Fibroblast of lung (primary cell): ENCODE measurements at regions not wholly inside any gene's neighbourhood (a gene's known extent, or its start where the extent isn't known, plus 50 kb on each side); places are given as distances from the start of the nearest gene placed in this dataset.

Source experiments
- DNase-seq, 2 donors: peaks; one replicate each; pipeline versions ENCODE4 v3.0.0 to v3.0.0-alpha.2; 2010; ENCODE audit warnings: low read depth in 2 of 2
- H2AFZ ChIP-seq: 2 replicates; pipeline ENCODE4 v1.5.1; 2012; ENCODE audit warnings: low read length, control low read depth, inconsistent platforms
- H3K27ac ChIP-seq: 2 replicates; pipeline ENCODE4 v1.5.1; 2011; ENCODE audit warnings: low read length, control low read depth; ENCODE audit not compliant: insufficient read depth
- H3K27me3 ChIP-seq: 2 replicates; pipeline ENCODE4 v1.5.1; 2011; ENCODE audit warnings: mild to moderate bottlenecking, low read length; ENCODE audit not compliant: control insufficient read depth, insufficient read depth
- H3K36me3 ChIP-seq: 2 replicates; pipeline ENCODE4 v1.5.1; 2011; ENCODE audit warnings: low read length; ENCODE audit not compliant: control insufficient read depth, insufficient read depth
- H3K4me1 ChIP-seq: 2 replicates; pipeline ENCODE4 v1.5.1; 2011; ENCODE audit warnings: low read length; ENCODE audit not compliant: control insufficient read depth, insufficient read depth; ENCODE audit errors: extremely low read depth
- H3K4me2 ChIP-seq: 2 replicates; pipeline ENCODE4 v1.5.1; 2011; ENCODE audit warnings: low read length, control low read depth; ENCODE audit not compliant: insufficient read depth; ENCODE audit errors: extremely low read depth
- H3K4me3 ChIP-seq, 4 experiments: fragments of 200-600 bp in 1 of 4; sonication (generic) in 1 of 4; replicated peaks in 1 of 4; 2 replicates each; pipeline ENCODE4 v1.5.1; 2011 to 2016; ENCODE audit warnings: low read length in 4 of 4, low read depth in 3 of 4, mild to moderate bottlenecking in 3 of 4, control low read depth in 2 of 4, inconsistent platforms in 1 of 4, mixed read lengths in 1 of 4; ENCODE audit not compliant: insufficient read depth in 1 of 4; ENCODE audit errors: control extremely low read depth in 1 of 4
- H3K79me2 ChIP-seq: 2 replicates; pipeline ENCODE4 v1.5.1; 2012; ENCODE audit warnings: mild to moderate bottlenecking, low read length, inconsistent platforms; ENCODE audit not compliant: control insufficient read depth, insufficient read depth
- H3K9ac ChIP-seq: 2 replicates; pipeline ENCODE4 v1.5.1; 2011; ENCODE audit warnings: mild to moderate bottlenecking, low read length, control low read depth; ENCODE audit not compliant: insufficient read depth
- H3K9me3 ChIP-seq: 2 replicates; pipeline ENCODE4 v1.5.1; 2012; ENCODE audit warnings: low read depth, low read length; ENCODE audit not compliant: control insufficient read depth, insufficient read depth
- H4K20me1 ChIP-seq: 2 replicates; pipeline ENCODE4 v1.5.1; 2011; ENCODE audit warnings: low read length; ENCODE audit not compliant: control insufficient read depth, insufficient read depth; ENCODE audit errors: extremely low read depth
- EZH2 ChIP-seq: IDR thresholded peaks from 2 replicates; pipeline ENCODE4 v1.5.1; 2012; ENCODE audit warnings: low read length, control low read depth, mild to moderate bottlenecking; ENCODE audit errors: missing control alignments
- TF ChIP-seq, protein P1 (sequence below), 2 donors: IDR thresholded peaks in 1 of 2; conservative IDR thresholded peaks in 1 of 2; 1 replicate in 1 of 2; 2 replicates in 1 of 2; pipeline ENCODE4 v1.5.1; 2011 to 2012; ENCODE audit warnings: low read length in 2 of 2, control low read depth in 1 of 2, inconsistent platforms in 1 of 2, low read depth in 1 of 2, mild to moderate bottlenecking in 1 of 2

DNA sequence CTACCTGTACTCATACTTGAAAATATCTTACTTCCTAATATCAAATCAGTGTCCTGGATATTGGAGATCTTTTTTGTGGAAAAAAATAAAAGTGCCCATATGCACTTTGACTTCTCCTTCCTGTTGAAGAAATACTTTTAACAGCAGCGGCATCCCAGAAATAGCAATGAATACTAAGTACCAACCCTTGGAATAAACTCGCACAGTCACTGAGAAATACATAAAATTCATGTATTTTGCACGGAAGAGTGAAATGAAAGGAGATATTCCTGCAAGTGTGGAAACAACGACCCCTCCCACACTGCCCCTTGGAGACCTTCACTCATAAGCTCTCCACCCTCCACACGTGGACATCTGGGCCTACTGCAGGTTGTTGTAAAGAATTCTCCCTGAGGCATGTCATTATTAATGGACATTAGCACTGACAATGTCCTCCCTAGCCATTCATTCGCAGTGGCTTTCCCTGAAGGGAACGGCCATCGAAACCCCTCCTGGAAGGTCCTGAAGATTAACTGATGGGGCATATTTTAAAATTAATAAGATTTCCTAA, 407.6 kb upstream of the PFKP start:
- Histone ChIP-seq H2AFZ (no peak overlapping the region), H3K4me3 (no peak overlapping the region), H3K27me3 (no peaks in the 10 kb centered on the region), H3K9ac (no peak overlapping the region), H4K20me1 (no peaks in the 10 kb centered on the region), H3K79me2 (no peaks in the 10 kb centered on the region), H3K9me3 (no peaks in the 10 kb centered on the region), H3K36me3 (no peaks in the 10 kb centered on the region), H3K4me2 (no peak overlapping the region), H3K4me1 (no peaks in the 10 kb centered on the region), H3K27ac (no peak overlapping the region)
- no peak for TF ChIP-seq EZH2
- TF ChIP-seq, protein P1, sequence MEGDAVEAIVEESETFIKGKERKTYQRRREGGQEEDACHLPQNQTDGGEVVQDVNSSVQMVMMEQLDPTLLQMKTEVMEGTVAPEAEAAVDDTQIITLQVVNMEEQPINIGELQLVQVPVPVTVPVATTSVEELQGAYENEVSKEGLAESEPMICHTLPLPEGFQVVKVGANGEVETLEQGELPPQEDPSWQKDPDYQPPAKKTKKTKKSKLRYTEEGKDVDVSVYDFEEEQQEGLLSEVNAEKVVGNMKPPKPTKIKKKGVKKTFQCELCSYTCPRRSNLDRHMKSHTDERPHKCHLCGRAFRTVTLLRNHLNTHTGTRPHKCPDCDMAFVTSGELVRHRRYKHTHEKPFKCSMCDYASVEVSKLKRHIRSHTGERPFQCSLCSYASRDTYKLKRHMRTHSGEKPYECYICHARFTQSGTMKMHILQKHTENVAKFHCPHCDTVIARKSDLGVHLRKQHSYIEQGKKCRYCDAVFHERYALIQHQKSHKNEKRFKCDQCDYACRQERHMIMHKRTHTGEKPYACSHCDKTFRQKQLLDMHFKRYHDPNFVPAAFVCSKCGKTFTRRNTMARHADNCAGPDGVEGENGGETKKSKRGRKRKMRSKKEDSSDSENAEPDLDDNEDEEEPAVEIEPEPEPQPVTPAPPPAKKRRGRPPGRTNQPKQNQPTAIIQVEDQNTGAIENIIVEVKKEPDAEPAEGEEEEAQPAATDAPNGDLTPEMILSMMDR (conservative IDR thresholded peaks at IDR 0.05 in 1 of 2, IDR thresholded peaks at IDR 0.05 in 1 of 2; ENCODE audit: low read depth in 1 of 2, low read length in 2 of 2), result no peak
- no peak for DNase-seq

DNA sequence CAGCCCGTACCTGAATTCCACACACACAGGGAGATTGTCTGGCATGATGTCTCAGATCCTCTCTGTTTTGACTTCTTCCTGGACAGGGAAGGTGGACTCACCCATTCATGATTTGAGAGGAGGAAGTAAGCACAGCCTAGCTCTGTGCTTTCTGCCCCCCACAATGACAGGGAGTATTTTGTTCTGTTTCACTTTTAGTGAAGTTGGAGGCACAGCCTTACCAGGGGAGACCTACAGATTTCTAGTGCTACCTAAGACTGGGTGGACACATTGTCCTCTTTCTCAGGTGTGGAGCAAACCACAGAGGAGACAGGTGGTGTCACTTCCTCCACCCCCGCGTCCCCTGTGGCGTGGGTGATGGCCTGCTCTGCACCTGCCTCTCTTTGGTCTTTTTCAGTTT, 408.6 kb upstream of the PFKP start:
- Histone ChIP-seq H3K4me2 (no peak overlapping the region), H3K79me2 (no peaks in the 10 kb centered on the region), H3K27me3 (no peaks in the 10 kb centered on the region), H3K36me3 (no peaks in the 10 kb centered on the region), H3K9me3 (no peaks in the 10 kb centered on the region), H3K9ac (no peak overlapping the region), H3K4me3 (no peak overlapping the region), H3K4me1 (no peaks in the 10 kb centered on the region), H2AFZ (no peak overlapping the region), H3K27ac (no peak overlapping the region), H4K20me1 (no peaks in the 10 kb centered on the region)
- DNase-seq, result no peak
- no peak for TF ChIP-seq EZH2
- TF ChIP-seq, protein P1 (conservative IDR thresholded peaks at IDR 0.05 in 1 of 2, IDR thresholded peaks at IDR 0.05 in 1 of 2; ENCODE audit: low read depth in 1 of 2, low read length in 2 of 2), result no peak

DNA sequence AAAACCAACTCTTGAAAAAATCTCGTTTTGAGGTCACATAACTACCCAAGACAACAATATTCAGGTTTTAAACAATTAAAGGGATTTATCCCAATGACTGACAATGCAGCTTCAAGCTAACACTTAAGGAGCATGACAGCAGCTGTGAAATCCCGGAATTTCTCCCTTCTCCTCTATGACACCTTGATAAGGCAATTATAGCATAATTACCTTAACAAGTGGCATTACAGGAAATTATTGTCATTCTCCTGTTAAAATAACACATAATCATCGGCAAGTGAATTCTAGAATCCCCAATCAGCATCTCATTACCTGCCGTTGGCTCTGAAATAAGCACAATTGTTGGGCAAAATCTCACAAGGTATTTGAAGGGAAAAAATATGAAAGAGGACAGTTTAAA, 417.0 kb upstream of the PFKP start:
- Histone ChIP-seq H3K4me3 (no peak overlapping the region), H3K9ac (no peak overlapping the region), H4K20me1 (no peaks in the 10 kb centered on the region), H3K27ac (no peak overlapping the region), H3K36me3 (no peaks in the 10 kb centered on the region), H3K79me2 (no peaks in the 10 kb centered on the region), H2AFZ (no peak overlapping the region), H3K9me3 (no peaks in the 10 kb centered on the region), H3K4me2 (no peak overlapping the region), H3K27me3 (no peaks in the 10 kb centered on the region), H3K4me1 (no peaks in the 10 kb centered on the region)
- no peak for DNase-seq
- TF ChIP-seq, protein P1 (conservative IDR thresholded peaks at IDR 0.05 in 1 of 2, IDR thresholded peaks at IDR 0.05 in 1 of 2; ENCODE audit: low read depth in 1 of 2, low read length in 2 of 2), result no peak
- no peak for TF ChIP-seq EZH2
